ENCODE measurements at regions not wholly inside any gene's neighbourhood (a gene's known extent, or its start where the extent isn't known, plus 50 kb on each side); places are given as distances from the start of the nearest gene placed in this dataset.

- Histone ChIP-seq H3K36me3 (ENCODE audit: control insufficient read depth in 1 of 2, insufficient read depth in 2 of 2, low read length in 1 of 2) (no peaks in the 10 kb centered on the region), H3K9me3 (ENCODE audit: control insufficient read depth, low read length) (no peaks in the 10 kb centered on the region), H3K27ac (ENCODE audit: low read depth in 1 of 2, low read length in 2 of 2) (no peak overlapping the region), H3K27me3 (ENCODE audit: control insufficient read depth in 1 of 2, insufficient read depth in 2 of 2, low read length in 1 of 2) (no peaks in the 10 kb centered on the region), H3K4me3 (ENCODE audit: low read length in 2 of 2) (no peak overlapping the region), H3K4me1 (ENCODE audit: control insufficient read depth in 1 of 2, insufficient read depth in 2 of 2, low read length in 2 of 2) (no peaks in the 10 kb centered on the region)
- 62 to 67% methylated on average over 1 of the region's 1 CpG for WGBS, 2 donors
- ATAC-seq (ENCODE audit: low FRiP score) (no peak), DNase-seq (no peak)
- intact Hi-C loops (cut with DNase I), result no loop called here
Observed at GRCh38 chr18:4854671-4855070, 342.4 kb downstream of the AKAIN1 start.

DNA sequence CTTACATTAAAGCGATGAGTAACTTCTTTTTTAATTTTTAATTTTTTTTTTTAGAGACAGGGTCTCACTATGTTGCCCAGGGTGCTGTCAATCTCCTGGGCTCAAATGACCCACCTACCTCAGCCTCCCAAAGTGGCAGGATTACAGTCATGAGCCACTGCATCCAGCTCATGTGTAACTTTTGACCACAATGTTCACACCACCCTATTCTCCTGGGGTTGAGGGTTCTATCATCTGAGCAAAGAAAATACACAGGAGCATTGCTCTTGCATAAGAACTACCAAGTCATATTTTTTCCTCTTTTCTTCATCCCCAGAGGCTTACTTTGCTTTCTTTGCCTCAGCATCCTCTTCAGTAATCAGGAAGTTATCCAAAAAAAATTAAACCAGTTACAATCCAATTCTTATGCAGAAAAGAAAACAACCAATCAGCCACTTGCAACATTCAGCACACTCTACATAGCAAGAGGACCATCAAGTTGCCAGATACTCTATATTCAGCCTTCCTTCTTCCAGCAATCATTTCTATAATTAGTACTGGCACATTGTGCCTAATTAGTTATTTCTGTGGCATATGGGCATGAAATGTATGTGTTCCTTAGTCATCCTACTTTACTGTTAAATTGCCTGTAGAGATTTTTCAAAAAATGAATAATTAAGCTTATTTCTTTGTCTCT lies 345.6 kb downstream of the AKAIN1 start:
- 99 to 100% methylated on average over 1 of the region's 1 CpG for WGBS, 2 donors
- Histone ChIP-seq H3K27ac (ENCODE audit: low read depth in 1 of 2, low read length in 2 of 2) (no peak overlapping the region), H3K4me3 (ENCODE audit: low read length in 2 of 2) (no peak overlapping the region), H3K4me1 (ENCODE audit: control insufficient read depth in 1 of 2, insufficient read depth in 2 of 2, low read length in 2 of 2) (no peaks in the 10 kb centered on the region), H3K36me3 (ENCODE audit: control insufficient read depth in 1 of 2, insufficient read depth in 2 of 2, low read length in 1 of 2) (no peaks in the 10 kb centered on the region), H3K9me3 (ENCODE audit: control insufficient read depth, low read length) (no peaks in the 10 kb centered on the region), H3K27me3 (ENCODE audit: control insufficient read depth in 1 of 2, insufficient read depth in 2 of 2, low read length in 1 of 2) (no peaks in the 10 kb centered on the region)
- intact Hi-C loops (cut with DNase I), result no loop called here
- DNase-seq (no peak), ATAC-seq (ENCODE audit: low FRiP score) (no peak)

- H3K9me3 ChIP-seq (ENCODE audit: control insufficient read depth, low read length), result no peaks in the 10 kb centered on the region
- no peak overlapping the region for H3K4me3 ChIP-seq (ENCODE audit: low read length in 2 of 2)
- H3K27ac ChIP-seq (ENCODE audit: low read depth in 1 of 2, low read length in 2 of 2), result no peak overlapping the region
- H3K36me3 ChIP-seq (ENCODE audit: control insufficient read depth in 1 of 2, insufficient read depth in 2 of 2, low read length in 1 of 2), result no peaks in the 10 kb centered on the region
- ATAC-seq (ENCODE audit: low FRiP score) (no peak), DNase-seq (no peak)
- H3K4me1 ChIP-seq (ENCODE audit: control insufficient read depth in 1 of 2, insufficient read depth in 2 of 2, low read length in 2 of 2), result no peaks in the 10 kb centered on the region
- intact Hi-C loops (cut with DNase I), result no loop called here
- no peaks in the 10 kb centered on the region for H3K27me3 ChIP-seq (ENCODE audit: control insufficient read depth in 1 of 2, insufficient read depth in 2 of 2, low read length in 1 of 2)
- 66 to 78% methylated on average over 1 of the region's 1 CpG for WGBS, 2 donors
Observed at GRCh38 chr18:4847056-4847455, 350.0 kb downstream of the AKAIN1 start.

GRCh38 chr18:4844320-4844719 lies 352.7 kb downstream of the AKAIN1 start:
- Histone ChIP-seq H3K27me3 (ENCODE audit: control insufficient read depth in 1 of 2, insufficient read depth in 2 of 2, low read length in 1 of 2) (no peaks in the 10 kb centered on the region), H3K27ac (ENCODE audit: low read depth in 1 of 2, low read length in 2 of 2) (no peak overlapping the region), H3K9me3 (ENCODE audit: control insufficient read depth, low read length) (no peaks in the 10 kb centered on the region), H3K4me1 (ENCODE audit: control insufficient read depth in 1 of 2, insufficient read depth in 2 of 2, low read length in 2 of 2) (no peaks in the 10 kb centered on the region), H3K36me3 (ENCODE audit: control insufficient read depth in 1 of 2, insufficient read depth in 2 of 2, low read length in 1 of 2) (no peaks in the 10 kb centered on the region), H3K4me3 (ENCODE audit: low read length in 2 of 2) (no peak overlapping the region)
- intact Hi-C loops (cut with DNase I), result no loop called here
- WGBS, 2 donors, result 64 to 83% methylated on average over 3 of the region's 3 CpGs
- no peak for DNase-seq
- ATAC-seq (ENCODE audit: low FRiP score), result no peak

- Histone ChIP-seq H3K4me1 (ENCODE audit: control insufficient read depth in 1 of 2, insufficient read depth in 2 of 2, low read length in 2 of 2) (no peaks in the 10 kb centered on the region), H3K27ac (ENCODE audit: low read depth in 1 of 2, low read length in 2 of 2) (no peak overlapping the region), H3K36me3 (ENCODE audit: control insufficient read depth in 1 of 2, insufficient read depth in 2 of 2, low read length in 1 of 2) (no peaks in the 10 kb centered on the region), H3K9me3 (ENCODE audit: control insufficient read depth, low read length) (no peaks in the 10 kb centered on the region), H3K27me3 (ENCODE audit: control insufficient read depth in 1 of 2, insufficient read depth in 2 of 2, low read length in 1 of 2) (no peaks in the 10 kb centered on the region), H3K4me3 (ENCODE audit: low read length in 2 of 2) (no peak overlapping the region)
- intact Hi-C loops (cut with DNase I), result no loop called here
- DNase-seq (no peak), ATAC-seq (ENCODE audit: low FRiP score) (no peak)
Observed at GRCh38 chr18:4843771-4844170, 353.3 kb downstream of the AKAIN1 start.

DNA sequence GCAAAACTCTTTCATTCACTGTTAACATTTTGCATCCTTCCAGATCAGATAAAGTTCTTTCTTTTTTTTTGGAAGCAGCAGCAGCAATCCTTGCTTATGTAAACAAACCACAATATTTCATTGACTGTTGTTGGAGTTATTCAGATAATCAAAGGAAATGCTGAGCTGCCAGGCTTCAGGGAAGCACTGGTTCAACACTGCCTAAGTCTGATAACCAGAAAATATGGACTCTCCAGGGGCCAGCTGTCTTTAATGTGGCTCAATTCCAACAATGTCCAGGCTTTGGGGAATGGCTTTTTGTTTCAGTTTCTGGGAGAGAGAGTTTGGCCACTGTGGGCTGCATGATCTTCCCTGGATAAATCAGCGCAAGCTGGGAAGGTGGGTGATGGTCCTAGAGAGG lies 354.3 kb downstream of the AKAIN1 start:
- Histone ChIP-seq H3K4me3 (ENCODE audit: low read length in 2 of 2) (no peak overlapping the region), H3K27me3 (ENCODE audit: control insufficient read depth in 1 of 2, insufficient read depth in 2 of 2, low read length in 1 of 2) (no peaks in the 10 kb centered on the region), H3K4me1 (ENCODE audit: control insufficient read depth in 1 of 2, insufficient read depth in 2 of 2, low read length in 2 of 2) (no peaks in the 10 kb centered on the region), H3K9me3 (ENCODE audit: control insufficient read depth, low read length) (no peaks in the 10 kb centered on the region), H3K36me3 (ENCODE audit: control insufficient read depth in 1 of 2, insufficient read depth in 2 of 2, low read length in 1 of 2) (no peaks in the 10 kb centered on the region), H3K27ac (ENCODE audit: low read depth in 1 of 2, low read length in 2 of 2) (no peak overlapping the region)
- ATAC-seq (ENCODE audit: low FRiP score), result no peak
- 79 to 83% methylated on average over 1 of the region's 1 CpG for WGBS, 2 donors
- intact Hi-C loops (cut with DNase I), result no loop called here
- no peak for DNase-seq

GRCh38 chr18:4842287-4842686 lies 354.8 kb downstream of the AKAIN1 start:
- WGBS, 2 donors, result 58 to 63% methylated on average over 2 of the region's 2 CpGs
- Histone ChIP-seq H3K9me3 (ENCODE audit: control insufficient read depth, low read length) (no peaks in the 10 kb centered on the region), H3K36me3 (ENCODE audit: control insufficient read depth in 1 of 2, insufficient read depth in 2 of 2, low read length in 1 of 2) (no peaks in the 10 kb centered on the region), H3K4me1 (ENCODE audit: control insufficient read depth in 1 of 2, insufficient read depth in 2 of 2, low read length in 2 of 2) (no peaks in the 10 kb centered on the region), H3K27me3 (ENCODE audit: control insufficient read depth in 1 of 2, insufficient read depth in 2 of 2, low read length in 1 of 2) (no peaks in the 10 kb centered on the region), H3K4me3 (ENCODE audit: low read length in 2 of 2) (no peak overlapping the region), H3K27ac (ENCODE audit: low read depth in 1 of 2, low read length in 2 of 2) (no peak overlapping the region)
- intact Hi-C loops (cut with DNase I), result no loop called here
- DNase-seq (no peak), ATAC-seq (ENCODE audit: low FRiP score) (no peak)

DNA sequence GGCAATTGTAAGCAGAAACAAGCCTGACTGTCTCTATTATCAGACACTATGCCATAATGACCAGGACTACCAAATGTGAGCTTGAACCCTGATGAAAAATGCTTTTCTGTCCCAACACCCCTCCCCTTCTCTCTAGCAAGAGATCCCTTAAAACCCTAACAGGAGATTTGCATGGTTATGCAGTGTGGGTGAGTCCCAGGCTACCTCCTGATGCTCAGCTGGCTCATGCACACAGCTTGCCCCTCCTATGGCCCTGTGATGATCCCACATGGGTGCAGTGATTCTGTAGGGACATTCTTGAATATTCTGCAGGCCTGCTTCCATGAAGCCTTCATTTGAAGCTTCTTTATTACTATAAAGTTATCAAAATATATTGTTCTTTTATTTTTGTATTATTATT lies 357.4 kb downstream of the AKAIN1 start:
- ATAC-seq (ENCODE audit: low FRiP score) (no peak), DNase-seq (no peak)

GRCh38 chr18:4836141-4836540 lies 360.9 kb downstream of the AKAIN1 start:
- WGBS, 2 donors, result 37% methylated on average over 1 of the region's 1 CpG
- no peak for DNase-seq
- Histone ChIP-seq H3K9me3 (ENCODE audit: control insufficient read depth, low read length) (no peaks in the 10 kb centered on the region), H3K27ac (ENCODE audit: low read depth in 1 of 2, low read length in 2 of 2) (no peak overlapping the region), H3K4me3 (ENCODE audit: low read length in 2 of 2) (no peak overlapping the region), H3K36me3 (ENCODE audit: control insufficient read depth in 1 of 2, insufficient read depth in 2 of 2, low read length in 1 of 2) (no peaks in the 10 kb centered on the region), H3K27me3 (ENCODE audit: control insufficient read depth in 1 of 2, insufficient read depth in 2 of 2, low read length in 1 of 2) (no peaks in the 10 kb centered on the region), H3K4me1 (ENCODE audit: control insufficient read depth in 1 of 2, insufficient read depth in 2 of 2, low read length in 2 of 2) (no peaks in the 10 kb centered on the region)
- no peak for ATAC-seq (ENCODE audit: low FRiP score)
- intact Hi-C loops (cut with DNase I), result loop anchor here in 1 of 2 donors (10.0 kb wide), 1 partner anchor 61 kb away; no protein-coding TSS in a partner anchor

More for the DNA sequence above, 357.4 kb downstream of the AKAIN1 start:
- no peaks in the 10 kb centered on the region for H3K27me3 ChIP-seq (ENCODE audit: control insufficient read depth in 1 of 2, insufficient read depth in 2 of 2, low read length in 1 of 2)
- H3K27ac ChIP-seq (ENCODE audit: low read depth in 1 of 2, low read length in 2 of 2), result no peak overlapping the region
- no peak overlapping the region for H3K4me3 ChIP-seq (ENCODE audit: low read length in 2 of 2)
- no peaks in the 10 kb centered on the region for H3K4me1 ChIP-seq (ENCODE audit: control insufficient read depth in 1 of 2, insufficient read depth in 2 of 2, low read length in 2 of 2)
- H3K36me3 ChIP-seq (ENCODE audit: control insufficient read depth in 1 of 2, insufficient read depth in 2 of 2, low read length in 1 of 2), result no peaks in the 10 kb centered on the region
- intact Hi-C loops (cut with DNase I), result loop anchor here in 1 of 2 donors (10.0 kb wide), 1 partner anchor 65 kb away; no protein-coding TSS in a partner anchor
- H3K9me3 ChIP-seq (ENCODE audit: control insufficient read depth, low read length), result no peaks in the 10 kb centered on the region

Data from aorta (tissue), 5 donors.